Peyer's patch (tissue), 4 donors: ENCODE measurements at regions not wholly inside any gene's neighbourhood (a gene's known extent, or its start where the extent isn't known, plus 50 kb on each side); places are given as distances from the start of the nearest gene placed in this dataset.

Experiments used
- CTCF ChIP-seq, 6 experiments: fragments of 450-650 bp in 4 of 6; fragments of 200-600 bp in 2 of 6; sonication (generic) in 1 of 6; IDR thresholded peaks; one replicate each; pipeline ENCODE4 v1.5.1; 2017 to 2019; ENCODE audit warnings: antibody characterized with exemption in 6 of 6, mild to moderate bottlenecking in 3 of 6, moderate library complexity in 1 of 6
- POLR2A ChIP-seq, 2 donors: fragments of 450-650 bp; IDR thresholded peaks; one replicate each; pipeline ENCODE4 v1.5.1; 2017; ENCODE audit warnings: antibody characterized with exemption in 2 of 2, mild to moderate bottlenecking in 2 of 2, moderate library complexity in 2 of 2

- TF ChIP-seq CTCF (IDR thresholded peaks at IDR 0.05) = no peak
- no peak for TF ChIP-seq POLR2A (IDR thresholded peaks at IDR 0.05)
These were observed 723.2 kb downstream of the BRD1 start for GRCh38 chr22:49104434-49104833.
